IPS DF 19.7 (cell line): ENCODE measurements at regions not wholly inside any gene's neighbourhood (a gene's known extent, or its start where the extent isn't known, plus 50 kb on each side); places are given as distances from the start of the nearest gene placed in this dataset.

Experiments used
- DNase-seq: peaks from one replicate; pipeline ENCODE4 v3.0.0-alpha.2; 2013; ENCODE audit warnings: low read depth, low spot score

DNA sequence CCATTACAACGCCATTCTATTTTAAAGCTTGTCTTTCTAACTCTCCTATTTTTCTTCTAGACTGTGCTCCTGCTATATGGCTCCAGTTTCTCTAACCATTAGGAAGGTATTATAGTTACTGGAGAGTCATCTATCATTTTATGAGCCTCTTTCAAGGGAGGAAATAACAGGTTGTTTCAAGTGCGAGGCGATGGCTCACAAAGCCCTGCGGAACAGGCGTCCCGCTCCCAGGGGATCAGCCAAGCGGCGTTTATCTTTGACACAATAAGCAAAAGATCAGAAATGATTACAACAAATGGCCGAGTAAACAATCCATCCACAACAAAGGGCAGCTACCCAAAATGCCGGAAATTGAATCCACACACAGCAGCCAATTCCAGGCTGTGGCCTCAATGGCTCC, 249.5 kb upstream of the POU3F1 start:
- DNase-seq, result no peak

DNA sequence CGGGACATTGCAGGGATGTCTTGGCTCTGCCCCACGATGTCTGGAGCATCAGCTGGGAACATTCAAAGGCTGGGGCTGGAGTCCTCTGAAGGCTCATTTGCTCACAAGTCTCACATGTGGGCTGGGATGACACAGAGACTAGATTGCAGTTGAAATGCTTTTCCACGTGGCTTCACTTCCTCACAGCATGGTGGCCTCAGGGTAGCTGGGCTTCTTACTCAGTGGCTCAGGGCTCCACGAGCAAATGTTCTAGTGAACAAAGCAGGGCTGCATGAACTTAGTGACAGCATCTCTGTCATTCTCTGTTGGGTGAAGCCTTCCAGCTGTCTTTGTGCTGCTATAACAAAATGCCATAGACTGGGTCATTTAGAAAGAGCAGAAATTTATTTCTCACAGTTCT, 247.0 kb upstream of the POU3F1 start:
- DNase-seq, result no peak

DNA sequence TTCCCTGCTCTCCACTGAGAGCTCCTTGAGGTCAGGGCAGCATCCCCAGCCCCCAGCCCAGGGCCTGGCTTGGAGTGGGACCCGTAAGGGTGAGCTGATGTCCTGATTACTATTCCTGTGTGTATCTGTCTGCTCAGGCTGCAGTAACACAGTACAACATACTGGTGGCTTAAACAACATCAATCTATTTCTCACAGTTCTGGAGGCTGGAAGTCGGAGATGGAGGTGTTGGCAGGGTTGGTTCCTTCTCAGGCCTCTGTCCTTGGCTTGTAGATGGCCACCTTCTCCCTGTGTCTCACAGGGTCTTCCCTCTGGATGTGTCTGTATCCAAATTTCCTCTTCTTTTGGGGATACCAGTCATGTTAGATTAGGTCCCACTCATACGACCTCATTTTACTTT, 246.4 kb upstream of the POU3F1 start:
- DNase-seq, result no peak

DNA sequence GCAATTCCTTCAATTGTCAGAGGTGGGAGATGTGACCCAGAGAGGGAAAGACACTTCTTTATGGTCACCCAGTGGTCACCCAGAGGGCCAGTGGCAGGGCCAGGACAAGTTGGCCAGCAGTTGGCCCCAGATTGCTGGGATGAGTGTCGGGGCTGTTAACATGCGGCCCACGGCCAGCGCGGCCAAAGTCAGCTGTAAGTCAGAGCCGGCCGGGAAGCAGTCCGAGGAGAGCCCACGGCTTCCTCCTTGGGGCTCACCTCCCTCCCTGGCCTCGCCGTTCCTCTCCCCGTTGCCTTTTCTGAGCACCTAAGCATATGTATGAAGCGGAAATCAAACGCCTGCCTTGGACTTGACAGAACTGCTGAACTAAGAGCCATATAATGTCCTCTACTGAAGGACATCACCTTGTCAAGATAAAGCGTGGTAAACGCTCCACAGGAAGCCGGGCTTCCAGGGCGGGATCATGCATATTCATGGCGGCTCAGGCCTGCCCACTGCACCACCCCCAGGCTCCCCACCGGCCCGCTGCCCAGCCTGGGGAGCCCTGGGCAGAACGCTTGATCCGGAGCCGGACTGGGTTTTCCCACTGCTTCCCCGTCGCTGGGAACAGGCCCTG, 245.4 kb upstream of the POU3F1 start:
- DNase-seq, result peak; percentile 30

DNA sequence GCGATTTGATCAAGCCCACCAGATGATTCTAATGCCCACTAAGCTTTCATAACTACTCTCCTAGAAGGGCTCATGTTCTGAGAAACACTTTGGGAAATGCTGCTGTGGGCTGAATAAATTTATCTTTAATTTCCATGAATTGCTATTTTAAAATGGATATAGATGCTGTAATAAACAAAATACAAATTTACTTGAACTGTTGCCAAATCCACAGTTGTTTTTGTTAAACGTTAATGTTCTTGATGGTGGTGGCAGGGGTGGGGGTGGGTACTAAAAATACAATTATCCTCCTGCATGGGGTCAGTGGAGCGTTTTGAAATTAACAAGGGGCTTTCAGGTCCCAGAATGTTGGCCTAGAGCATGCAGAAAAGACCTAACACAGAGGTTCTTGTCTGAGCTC, 244.7 kb upstream of the POU3F1 start:
- DNase-seq, result no peak

DNA sequence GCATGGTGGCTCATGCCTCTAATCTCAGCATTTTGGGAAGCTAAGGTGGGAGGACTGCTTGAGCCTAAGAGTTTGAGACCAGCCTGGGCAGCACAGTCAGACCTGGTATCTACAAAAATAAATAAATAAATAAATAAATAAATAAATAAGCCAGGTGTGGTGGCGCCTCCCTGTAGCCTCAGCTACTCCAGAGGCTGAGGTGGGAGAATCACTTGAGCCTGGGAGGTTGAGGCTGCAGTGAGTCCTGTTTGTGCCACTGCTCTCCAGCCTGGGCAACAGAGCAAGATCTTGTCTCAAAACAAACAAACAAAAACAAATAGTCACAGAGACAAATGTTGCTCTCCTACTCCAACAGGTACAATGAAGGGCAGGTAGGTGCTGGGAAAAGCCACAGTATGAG, 242.4 kb upstream of the POU3F1 start:
- DNase-seq, result no peak

DNA sequence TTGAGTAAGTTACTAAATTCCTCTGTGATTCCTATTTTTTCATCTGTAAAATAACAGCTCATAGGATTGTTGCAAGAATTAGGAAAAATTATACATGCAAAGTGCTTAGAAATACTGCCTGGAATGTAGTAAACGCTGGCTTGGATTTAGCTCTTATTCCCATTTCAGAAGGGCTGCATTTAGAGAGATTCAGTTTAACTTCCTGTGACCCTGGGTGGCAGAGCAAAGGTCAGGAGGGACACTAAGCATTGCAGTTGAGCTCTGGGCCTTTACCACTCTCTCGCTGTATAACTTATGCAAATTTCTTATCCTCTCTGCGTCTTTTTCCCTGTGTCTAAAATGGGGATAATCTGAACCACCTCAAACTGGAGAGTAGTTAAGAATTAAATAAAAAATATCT, 241.0 kb upstream of the POU3F1 start:
- no peak for DNase-seq

DNA sequence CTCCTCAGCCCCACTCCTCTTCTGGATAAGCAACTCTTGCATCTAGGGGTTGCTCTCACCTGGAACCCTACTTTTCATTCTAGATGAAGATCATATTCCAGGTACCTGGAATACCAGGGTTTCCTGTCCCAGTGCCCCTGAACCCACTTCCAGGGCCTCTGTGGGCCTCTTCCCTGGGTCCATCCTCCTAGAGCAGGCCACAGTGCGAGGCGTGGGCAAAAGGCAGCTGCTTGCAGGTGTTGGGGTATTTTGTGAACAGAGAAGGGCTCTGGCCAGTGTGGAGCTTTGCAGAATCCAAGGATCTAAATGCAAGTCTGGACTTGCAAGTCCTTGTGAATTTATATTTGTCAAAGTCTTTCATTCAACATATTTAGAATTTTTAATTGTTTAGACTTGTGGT, 240.4 kb upstream of the POU3F1 start:
- DNase-seq, result no peak

DNA sequence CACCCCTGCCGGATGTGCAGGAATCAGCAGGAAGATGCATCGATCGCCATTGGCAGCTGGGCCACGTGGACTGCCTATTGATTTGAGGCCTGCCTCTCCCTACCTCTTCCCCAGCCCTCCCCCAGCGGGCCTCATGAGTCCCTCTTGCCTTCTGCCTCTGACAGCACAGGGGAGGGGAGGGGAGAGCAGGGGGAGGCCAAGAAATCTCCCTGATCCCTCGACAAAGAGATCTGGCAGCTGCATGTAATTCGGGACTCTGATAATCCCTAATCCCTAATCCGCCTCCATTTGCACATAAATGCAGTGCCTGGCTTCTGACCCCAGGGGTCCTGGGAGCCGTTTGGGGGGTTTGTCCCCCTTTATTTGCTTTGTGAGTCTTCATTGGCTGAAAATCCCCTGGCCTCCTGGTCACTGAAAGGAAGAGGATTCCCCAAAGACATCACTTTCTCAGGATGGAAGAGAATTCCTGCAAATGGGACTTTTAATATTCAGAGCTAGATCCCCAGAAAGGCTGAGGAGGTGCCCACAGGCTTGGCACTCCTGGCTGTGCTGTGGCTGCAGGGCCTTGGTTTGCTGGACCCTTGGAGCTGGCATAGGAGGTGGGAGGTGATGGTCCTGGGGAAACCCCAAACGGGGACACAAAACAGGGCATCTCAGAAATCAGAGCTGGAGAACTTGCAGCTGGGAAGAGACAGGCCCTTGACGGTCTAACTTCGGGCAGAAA, 239.4 kb upstream of the POU3F1 start:
- peak; percentile 35 for DNase-seq

DNA sequence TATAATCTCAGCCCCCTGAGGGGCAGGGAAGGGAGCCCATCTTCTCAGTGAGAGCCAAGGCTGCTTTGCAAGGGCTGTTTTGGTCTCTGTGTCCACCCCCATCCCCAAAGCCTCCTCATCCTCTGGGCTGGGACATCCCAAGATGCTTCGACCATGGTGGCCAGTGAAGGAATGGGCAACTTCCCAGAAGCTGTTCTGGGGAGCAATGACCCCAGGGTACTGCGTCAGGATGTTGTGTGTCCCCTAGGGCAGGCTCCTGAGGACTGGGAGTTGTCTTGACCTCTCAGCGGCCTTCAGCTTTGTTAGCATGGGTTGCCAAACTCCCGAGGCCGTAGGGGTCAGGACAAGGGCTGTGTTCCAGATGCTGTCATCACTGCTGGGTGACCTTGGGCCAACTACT, 238.4 kb upstream of the POU3F1 start:
- no peak for DNase-seq

DNA sequence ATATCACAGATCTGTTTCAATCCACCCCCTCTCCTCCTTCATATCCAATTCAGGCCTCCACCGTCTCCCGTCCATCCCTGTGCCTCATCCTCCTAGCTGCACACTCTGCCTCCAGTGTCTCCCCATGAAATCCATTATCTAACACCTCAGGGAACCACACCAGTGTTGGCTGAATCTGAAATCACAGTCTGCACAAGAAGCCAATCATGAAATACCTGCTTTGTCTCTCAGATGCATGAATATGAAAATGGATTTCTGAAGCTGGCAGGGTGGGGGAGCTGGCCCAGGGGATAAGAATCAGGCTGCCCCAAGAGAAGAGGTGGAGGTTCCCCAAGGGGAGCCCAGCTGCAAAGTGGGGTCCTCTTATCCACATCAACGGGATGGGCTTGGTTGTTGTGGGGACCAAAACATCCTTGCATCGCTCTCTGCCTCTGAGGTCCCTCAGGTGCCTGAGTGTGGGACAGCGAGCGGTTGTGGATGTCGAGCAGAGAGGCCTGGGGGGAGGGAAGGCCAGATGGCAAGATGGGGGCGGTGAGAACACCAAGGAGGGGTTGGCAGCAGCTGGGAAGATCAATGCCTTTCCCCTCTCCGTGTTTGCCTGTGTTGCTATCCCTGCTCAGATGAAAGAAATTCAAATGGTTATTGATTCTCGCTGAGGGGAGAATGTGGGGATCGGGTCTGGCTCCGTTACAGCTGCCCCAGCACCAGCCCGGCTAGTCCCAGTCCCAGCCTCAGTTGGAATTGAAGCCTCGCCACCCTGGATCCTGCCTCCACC, 237.3 kb upstream of the POU3F1 start:
- no peak for DNase-seq

DNA sequence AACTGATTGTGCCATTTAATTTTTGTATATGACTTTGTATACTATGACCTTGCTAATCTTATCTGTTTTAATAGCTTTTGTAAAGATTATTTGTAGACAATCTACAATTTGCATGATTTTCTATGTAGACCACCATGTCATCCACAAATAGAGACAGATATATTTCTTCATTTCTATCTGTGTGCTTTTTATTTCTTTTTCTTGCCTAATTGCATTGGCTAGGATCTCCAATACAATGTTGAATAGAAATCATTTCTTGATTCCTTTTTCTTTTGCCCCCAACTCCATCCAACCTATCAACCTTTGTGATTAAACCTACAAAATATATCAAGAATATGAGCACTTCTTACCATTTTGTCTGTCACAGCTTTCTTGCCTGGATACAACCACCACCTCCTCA, 232.6 kb upstream of the POU3F1 start:
- DNase-seq, result no peak

DNA sequence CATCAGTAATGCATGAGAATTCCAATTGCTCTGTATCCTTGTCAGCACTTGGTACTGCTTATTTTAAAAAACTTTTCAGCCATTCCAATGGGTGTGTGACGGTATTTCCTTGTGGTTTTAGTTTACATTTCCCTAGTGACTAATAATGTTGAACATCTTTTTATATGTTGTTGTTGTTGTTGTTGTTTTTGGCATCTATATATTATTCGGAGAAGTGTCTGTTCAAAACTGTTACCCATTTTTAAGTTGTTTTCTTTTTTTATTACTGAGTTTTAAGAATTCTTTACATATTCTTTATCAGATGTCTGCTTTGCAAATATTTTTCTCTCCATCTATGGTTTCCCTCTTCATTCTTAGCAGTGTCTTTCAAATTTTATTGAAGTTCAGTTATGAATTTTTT, 231.1 kb upstream of the POU3F1 start:
- DNase-seq, result no peak

DNA sequence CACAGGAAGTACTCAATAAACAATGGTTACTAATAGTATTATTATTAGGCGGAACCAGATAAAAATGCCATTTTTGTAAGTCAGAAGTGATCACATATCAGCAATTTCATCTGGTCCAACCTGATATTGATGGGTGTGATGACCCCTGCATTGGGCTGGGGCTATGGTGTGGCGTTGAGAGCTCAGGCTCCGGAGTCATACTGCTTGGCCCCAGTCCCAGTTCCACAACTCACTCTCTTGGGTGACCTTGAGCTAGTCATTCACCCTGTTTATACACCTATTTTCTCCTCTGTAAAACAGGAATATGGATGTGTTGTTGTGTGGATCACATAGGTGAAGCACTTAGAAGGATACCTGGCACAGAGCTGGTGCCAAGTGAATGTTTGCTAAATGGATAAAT, 229.4 kb upstream of the POU3F1 start:
- no peak for DNase-seq

DNA sequence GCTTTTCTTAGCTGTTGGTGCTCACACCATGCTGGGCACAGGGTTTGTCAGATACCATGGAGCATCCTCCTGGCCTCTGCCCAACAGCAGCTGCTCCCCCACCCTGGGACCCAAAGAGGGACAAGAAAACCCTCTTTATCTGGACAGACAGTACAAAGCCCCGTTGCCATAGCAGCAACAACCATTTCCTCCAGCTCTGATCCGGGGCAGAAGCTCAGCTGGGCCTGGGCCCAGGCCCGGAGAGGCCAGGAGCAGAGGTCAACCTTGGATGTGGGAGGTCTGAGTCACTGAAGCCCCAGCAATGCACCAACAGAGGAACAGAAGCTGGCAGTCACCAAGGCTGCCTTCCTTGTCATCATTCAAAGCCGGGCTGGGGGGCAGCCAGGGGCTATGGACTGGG, 228.4 kb upstream of the POU3F1 start:
- DNase-seq, result no peak

DNA sequence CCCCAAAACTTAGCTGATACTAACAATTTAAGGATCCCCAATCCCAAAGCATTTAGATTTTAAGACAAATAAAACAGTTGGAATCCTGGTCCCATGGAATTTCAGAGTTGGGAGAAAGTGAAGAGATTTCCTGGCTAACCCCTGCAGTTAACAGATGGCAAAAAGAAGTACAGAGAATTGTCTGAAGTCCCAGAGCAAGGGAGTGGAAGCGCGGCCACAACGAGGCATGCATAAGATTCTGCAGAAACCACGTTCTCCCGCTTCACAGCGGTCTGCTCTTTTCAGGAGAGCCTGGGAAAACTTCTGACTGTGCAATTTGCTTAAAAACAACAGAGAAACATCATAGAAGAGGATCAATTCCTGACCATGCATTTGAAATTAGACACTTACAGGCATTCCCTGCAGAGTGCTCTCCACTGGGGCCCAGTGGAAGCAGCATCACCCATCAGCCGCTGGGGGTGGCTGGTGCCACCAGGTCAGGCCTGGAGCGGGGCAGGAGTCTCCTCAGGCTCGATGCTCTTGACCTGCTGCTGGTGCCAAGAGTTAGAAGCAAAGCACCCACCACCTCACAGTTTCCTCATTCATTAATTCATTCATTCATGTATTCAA, 226.7 kb upstream of the POU3F1 start:
- DNase-seq, result no peak

DNA sequence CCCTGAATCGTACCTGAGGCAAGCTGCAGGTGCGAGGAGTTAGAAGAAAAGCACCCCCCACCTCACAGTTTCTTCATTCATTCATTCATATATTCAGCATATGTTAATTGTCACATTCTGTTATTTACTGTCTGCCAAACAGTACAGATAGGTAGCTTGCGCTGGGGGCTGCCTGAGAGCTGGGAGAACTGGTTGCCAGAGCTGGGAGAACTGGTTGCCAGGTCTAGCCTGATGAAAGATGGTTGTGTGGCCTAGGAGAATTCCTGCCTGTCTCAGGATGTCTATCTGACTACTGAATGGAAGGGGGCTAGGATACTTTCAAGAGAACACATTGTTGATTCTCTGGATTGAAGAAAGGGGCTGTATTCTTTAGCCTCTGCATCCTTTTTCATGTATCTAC, 225.9 kb upstream of the POU3F1 start:
- no peak for DNase-seq

DNA sequence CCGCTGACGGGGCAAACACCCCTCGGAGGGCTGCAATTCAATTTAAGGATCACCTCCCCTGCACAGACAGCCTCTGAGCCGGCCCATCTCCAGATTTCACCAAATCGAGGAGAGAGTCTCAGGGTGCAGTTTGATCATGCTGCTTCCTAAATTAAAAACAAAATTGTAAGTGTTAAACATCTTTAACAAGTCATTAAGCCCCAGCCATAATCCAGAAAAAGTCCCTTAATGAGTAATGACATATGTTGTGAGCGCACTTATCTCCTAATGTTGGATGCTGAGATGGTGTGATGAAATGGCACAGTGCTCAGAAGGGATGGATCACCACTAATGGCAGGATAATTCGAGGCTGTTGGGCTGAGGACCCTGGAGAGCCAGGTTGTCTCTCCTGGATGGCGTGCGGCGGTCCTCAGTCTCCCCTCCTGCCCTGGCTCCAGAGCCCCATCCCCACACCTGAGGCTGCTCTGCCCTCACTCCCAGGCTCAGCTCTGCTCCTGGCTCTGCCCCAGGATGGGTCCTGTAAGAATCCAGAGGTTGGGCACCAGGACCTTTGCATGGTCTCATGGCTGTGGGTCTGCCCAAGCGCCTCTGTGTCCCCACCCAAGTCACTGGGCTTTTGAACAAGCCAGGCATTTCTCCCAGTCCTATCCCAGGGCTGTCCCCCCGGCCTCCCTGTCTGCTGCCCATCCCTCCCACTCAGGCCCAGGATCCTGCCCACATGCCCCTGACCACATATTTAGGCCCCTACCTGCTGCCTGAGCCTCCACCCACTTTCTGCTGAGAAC, 224.4 kb upstream of the POU3F1 start:
- no peak for DNase-seq

DNA sequence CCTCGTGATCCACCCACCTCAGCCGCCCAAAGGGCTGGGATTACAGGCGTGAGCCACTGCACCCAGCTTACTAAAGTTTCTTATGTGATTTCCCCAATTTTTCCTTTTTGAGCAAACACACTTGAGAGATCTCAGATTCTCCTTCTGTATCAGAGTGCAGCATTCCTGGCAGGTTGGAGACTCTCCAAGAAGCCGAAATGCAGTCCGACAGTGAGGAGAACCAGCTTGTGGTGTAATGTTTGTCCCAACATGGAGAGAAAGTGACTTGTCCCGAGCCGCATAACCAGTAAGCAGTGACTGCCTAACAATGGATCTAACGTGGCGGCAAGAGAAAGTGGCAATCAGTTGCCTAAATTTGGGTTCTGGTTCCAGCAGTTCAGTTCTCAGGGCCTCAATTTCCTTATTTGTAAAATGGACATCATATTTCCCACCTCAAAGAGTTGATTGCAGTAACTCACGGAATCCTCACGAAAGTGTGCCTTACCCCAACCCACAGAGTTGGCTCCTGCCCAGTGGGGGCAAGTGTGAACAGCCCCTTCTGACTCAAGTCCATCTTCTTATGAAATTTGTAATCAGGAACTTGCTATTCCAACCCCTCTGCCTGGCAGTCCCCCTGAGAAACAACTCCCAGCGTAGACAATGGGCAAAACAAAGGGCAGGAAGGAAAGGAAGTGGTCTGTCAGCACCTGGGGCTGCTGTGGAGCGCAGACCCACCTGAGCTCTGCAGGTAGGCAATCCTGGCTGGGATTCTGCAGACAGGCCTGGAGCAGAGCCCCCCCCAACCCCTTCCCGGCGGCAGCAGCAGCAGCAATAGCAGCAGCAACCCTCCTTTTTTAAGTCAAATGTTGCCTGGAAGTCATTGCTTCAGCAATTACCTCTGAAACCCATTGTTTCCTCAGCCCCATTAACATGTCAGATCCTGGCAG, 223.6 kb upstream of the POU3F1 start:
- peak; percentile 90 for DNase-seq

DNA sequence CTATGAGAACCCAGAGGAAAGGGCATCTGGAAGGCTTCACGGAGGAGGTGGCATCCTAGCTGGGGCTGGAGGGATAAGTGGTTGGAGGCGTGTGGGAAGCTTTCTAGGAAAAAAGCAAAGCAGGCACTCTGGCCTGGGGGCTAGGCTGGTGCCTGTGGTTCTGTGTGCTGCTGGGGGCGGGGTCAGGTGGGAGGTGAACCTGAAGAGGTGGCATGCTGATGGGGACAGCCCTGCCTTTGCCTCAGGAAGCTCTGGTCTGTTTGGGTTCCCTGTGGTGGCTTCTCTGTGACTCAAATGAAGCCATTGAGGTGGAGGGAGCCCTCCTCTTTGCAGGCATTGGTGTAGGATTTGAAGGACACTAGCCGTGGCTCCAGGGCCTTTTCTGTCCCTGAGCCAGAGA, 221.6 kb upstream of the POU3F1 start:
- DNase-seq, result no peak
